Endothelial cell of umbilical vein (primary cell): ENCODE measurements at regions not wholly inside any gene's neighbourhood (a gene's known extent, or its start where the extent isn't known, plus 50 kb on each side); places are given as distances from the start of the nearest gene placed in this dataset.

Experiments
- BruUV-seq: library from RNA; stranded (reverse); fragments of 400-500 nt; replicated peaks from 2 replicates; lab custom pipeline; 2021; lab: Mats Ljungman, UMichigan
- CTCF ChIA-PET: fragments of 300-600, 350-600 bp; sonication (Branson Sonifier 250); formaldehyde crosslinking; loops from one replicate; lab custom pipeline; 2021; ENCODE audit warnings: antibody characterized with exemption, inconsistent platforms; lab: Charles Lee
- POLR2A ChIA-PET: fragments of 300-600, 350-600 bp; sonication (Branson Sonifier 250); formaldehyde crosslinking; loops from one replicate; lab custom pipeline; 2021; ENCODE audit warnings: antibody characterized with exemption, inconsistent platforms; lab: Charles Lee
- DNase-seq: peaks from one replicate; pipeline ENCODE4 v3.0.0-alpha.2; 2011; ENCODE audit warnings: low read depth, low spot score
- FAIRE-seq: peaks from 2 replicates; lab custom pipeline; 2011; peaks lifted over from hg19 to GRCh38; lab: Jason Lieb, UNC
- H2AFZ ChIP-seq: 2 replicates; pipeline ENCODE4 v1.6.0; 2012; ENCODE audit warnings: low read depth, low read length, control low read depth, inconsistent platforms
- H3K27ac ChIP-seq: 2 replicates; pipeline ENCODE4 v1.5.1; 2011; ENCODE audit warnings: low read depth, mild to moderate bottlenecking, control low read depth, low read length, moderate library complexity; ENCODE audit not compliant: insufficient read depth
- H3K27me3 ChIP-seq, 2 experiments: 2 replicates each; pipeline versions ENCODE4 v1.6.0 to v1.6.1; 2011; ENCODE audit warnings: low read length in 2 of 2, mixed read lengths in 1 of 2; ENCODE audit not compliant: control insufficient read depth in 2 of 2, insufficient read depth in 2 of 2
- H3K36me3 ChIP-seq, 2 experiments: 2 replicates in 1 of 2; 3 replicates in 1 of 2; pipeline ENCODE4 v1.5.1; 2011; ENCODE audit warnings: low read length in 2 of 2, mild to moderate bottlenecking in 1 of 2, moderate library complexity in 1 of 2; ENCODE audit not compliant: control insufficient read depth in 2 of 2, insufficient read depth in 2 of 2; ENCODE audit errors: extremely low read depth in 1 of 2
- H3K4me1 ChIP-seq: 3 replicates; pipeline ENCODE4 v1.5.1; 2011; ENCODE audit warnings: mild to moderate bottlenecking, low read length; ENCODE audit not compliant: control insufficient read depth, insufficient read depth; ENCODE audit errors: extremely low read depth
- H3K4me2 ChIP-seq: 2 replicates; pipeline ENCODE4 v1.6.1; 2011; ENCODE audit warnings: low read length, control low read depth, mixed read lengths; ENCODE audit not compliant: insufficient read depth
- H3K4me3 ChIP-seq, 3 experiments: fragments of 200-600 bp in 1 of 3; sonication (generic), shearing (Covaris generic) in 1 of 3; replicated peaks in 1 of 3; 2 replicates each; pipeline ENCODE4 v1.5.1; 2011 to 2016; ENCODE audit warnings: control low read depth in 3 of 3, low read length in 3 of 3, mild to moderate bottlenecking in 2 of 3, inconsistent platforms in 1 of 3, low read depth in 1 of 3, moderate library complexity in 1 of 3; ENCODE audit not compliant: insufficient read depth in 1 of 3
- H3K79me2 ChIP-seq: 2 replicates; pipeline ENCODE4 v1.6.0; 2012; ENCODE audit warnings: low read length, inconsistent platforms; ENCODE audit not compliant: control insufficient read depth, insufficient read depth
- H3K9ac ChIP-seq: replicated peaks from 2 replicates; pipeline ENCODE3; 2011; ENCODE audit warnings: low read length, control low read depth; ENCODE audit not compliant: insufficient read depth; ENCODE audit errors: extremely low read depth
- H3K9me1 ChIP-seq: replicated peaks from 3 replicates; pipeline ENCODE4 v1.6.0; 2011; ENCODE audit warnings: mild to moderate bottlenecking, low read length; ENCODE audit not compliant: control insufficient read depth, insufficient read depth; ENCODE audit errors: extremely low read depth
- H3K9me3 ChIP-seq: replicated peaks from 2 replicates; pipeline ENCODE4 v1.5.1; 2012; ENCODE audit warnings: low read length, inconsistent platforms; ENCODE audit not compliant: control insufficient read depth, insufficient read depth
- H4K20me1 ChIP-seq: replicated peaks from 2 replicates; pipeline ENCODE3; 2011; ENCODE audit warnings: mild to moderate bottlenecking, low read length; ENCODE audit not compliant: control insufficient read depth, insufficient read depth; ENCODE audit errors: extremely low read depth
- CTCF ChIP-seq, 2 donors: IDR thresholded peaks; 1 replicate in 1 of 2; 2 replicates in 1 of 2; pipeline ENCODE4 v1.5.1; 2011; ENCODE audit warnings: low read length in 2 of 2, mild to moderate bottlenecking in 2 of 2, moderate library complexity in 2 of 2, control low read depth in 1 of 2, inconsistent platforms in 1 of 2, low read depth in 1 of 2; ENCODE audit not compliant: insufficient read depth in 1 of 2; ENCODE audit errors: extremely low read depth in 1 of 2
- FOS ChIP-seq: IDR thresholded peaks from 2 replicates; pipeline ENCODE4 v1.6.1; 2011; ENCODE audit warnings: mild to moderate bottlenecking, low read length, moderate library complexity, borderline replicate concordance; ENCODE audit not compliant: insufficient read depth
- GATA2 ChIP-seq: IDR thresholded peaks from 2 replicates; pipeline ENCODE4 v1.7.0; 2011; ENCODE audit warnings: low read depth, mild to moderate bottlenecking, moderate library complexity, mixed read lengths, low read length; ENCODE audit not compliant: insufficient read length, insufficient read depth
- JUN ChIP-seq: IDR thresholded peaks from 2 replicates; pipeline ENCODE4 v1.6.1; 2011; ENCODE audit warnings: borderline replicate concordance, low read depth; ENCODE audit not compliant: insufficient read length, insufficient read depth
- MAX ChIP-seq: IDR thresholded peaks from 2 replicates; pipeline ENCODE4 v1.6.1; 2011; ENCODE audit not compliant: insufficient read depth, insufficient read length
- MYC ChIP-seq: IDR thresholded peaks from one replicate; pipeline ENCODE4 v1.6.1; 2011; ENCODE audit warnings: mild to moderate bottlenecking, low read depth, low read length
- POLR2A ChIP-seq: IDR thresholded peaks from 2 replicates; pipeline ENCODE4 v1.6.1; 2012; ENCODE audit warnings: low read depth, mild to moderate bottlenecking, control low read depth, low read length
- POLR2AphosphoS5 ChIP-seq: IDR thresholded peaks from 2 replicates; pipeline ENCODE4 v1.6.1; 2012; ENCODE audit warnings: low read depth, mild to moderate bottlenecking, control low read depth, low read length, moderate library complexity; ENCODE audit not compliant: insufficient read depth
- dilution Hi-C: fragments of 300-500 bp; cut with MboI; formaldehyde crosslinking; loops from one replicate; pipeline ENCODE4 v1.15.0; 2019; ENCODE audit warnings: low sequenced_read_pairs; ENCODE audit not compliant: extremely low pct_ligation_motif_present
- intact Hi-C: fragments of 100-400 bp; cut with micrococcal nuclease; formaldehyde crosslinking; loops from one replicate; pipeline ENCODE4 v1.10.0; 2022

DNA sequence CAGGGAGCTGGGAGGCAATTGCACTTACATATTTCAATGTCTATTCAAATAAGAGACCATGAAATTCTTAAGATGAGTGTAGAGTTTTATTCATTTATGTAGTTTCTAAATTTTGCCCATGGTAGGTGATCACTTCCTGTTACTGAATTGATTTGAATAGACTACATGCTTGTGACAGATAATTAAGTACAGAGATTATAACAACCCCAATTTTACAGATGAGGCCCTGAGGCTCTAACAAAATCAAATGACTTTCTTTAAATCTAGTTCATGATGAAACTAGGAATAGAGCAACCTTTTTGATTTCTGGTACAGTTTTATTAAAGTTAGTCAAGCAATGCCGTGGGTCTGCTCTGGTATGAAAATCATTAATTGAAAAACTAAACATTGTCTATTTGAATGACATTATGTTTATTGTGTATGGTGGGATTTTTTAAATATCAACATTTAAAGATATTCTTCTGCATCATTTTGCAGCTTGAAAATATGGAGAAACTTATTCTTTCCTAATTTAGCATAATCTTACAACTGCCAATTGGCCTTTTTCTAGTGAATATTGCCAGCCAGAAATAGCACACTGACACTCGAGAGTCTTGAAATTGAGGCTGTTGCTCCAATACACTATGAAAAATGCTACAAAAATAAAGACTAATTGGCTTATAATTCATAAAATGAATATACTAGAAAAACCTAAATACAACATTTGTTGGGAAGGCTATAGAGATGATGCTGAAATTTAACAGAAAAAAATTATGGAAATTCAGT, 308.9 kb downstream of the SLC6A15 start:
- Histone ChIP-seq H3K79me2 (no peaks in the 10 kb centered on the region), H3K9ac (no peak overlapping the region), H2AFZ (no peak overlapping the region), H3K4me2 (no peak overlapping the region), H3K27me3 (no peaks in the 10 kb centered on the region), H3K9me3 (no peaks in the 10 kb centered on the region), H3K36me3 (no peaks in the 10 kb centered on the region), H3K4me1 (no peaks in the 10 kb centered on the region), H3K27ac (no peak overlapping the region), H4K20me1 (no peaks in the 10 kb centered on the region), H3K9me1 (no peaks in the 10 kb centered on the region), H3K4me3 (no peak overlapping the region)
- FAIRE-seq (no peak), DNase-seq (no peak)
- BruUV-seq, result no TSS peak
- intact Hi-C loops, result no loop called here
- TF ChIP-seq CTCF (IDR thresholded peaks at IDR 0.05; ENCODE audit: extremely low read depth in 1 of 2, insufficient read depth in 1 of 2, low read depth in 1 of 2, low read length in 2 of 2), result no peak
- dilution Hi-C loops, result no loop called here
- CTCF ChIA-PET, result interaction anchor here (1.1 kb wide), 1 partner anchor 17 kb away, joined by 4 read pairs; no protein-coding TSS in a partner anchor
- POLR2A ChIA-PET, result no interaction called here

- Histone ChIP-seq H3K79me2 (no peaks in the 10 kb centered on the region), H3K27me3 (no peaks in the 10 kb centered on the region), H3K9me1 (no peaks in the 10 kb centered on the region), H3K27ac (no peak overlapping the region), H3K4me2 (no peak overlapping the region), H3K9me3 (no peaks in the 10 kb centered on the region), H3K9ac (no peak overlapping the region), H3K4me3 (no peak overlapping the region), H3K36me3 (no peaks in the 10 kb centered on the region), H4K20me1 (no peaks in the 10 kb centered on the region), H2AFZ (no peak overlapping the region), H3K4me1 (no peaks in the 10 kb centered on the region)
- intact Hi-C loops (no loop called here), dilution Hi-C loops (no loop called here)
- no peak for DNase-seq
- no peak for TF ChIP-seq GATA2
- no peak for TF ChIP-seq POLR2AphosphoS5
- TF ChIP-seq MYC, result no peak
- no peak for TF ChIP-seq POLR2A
- TF ChIP-seq JUN, result no peak
- no peak for TF ChIP-seq FOS
- no peak for TF ChIP-seq MAX
- no peak for TF ChIP-seq CTCF (IDR thresholded peaks at IDR 0.05; ENCODE audit: extremely low read depth in 1 of 2, insufficient read depth in 1 of 2, low read depth in 1 of 2, low read length in 2 of 2)
- ChIA-PET CTCF (interaction anchor here (1.0 kb wide), 1 partner anchor 21 kb away, joined by 3 read pairs; no protein-coding TSS in a partner anchor), POLR2A (no interaction called here)
- no TSS peak for BruUV-seq
- FAIRE-seq, result no peak
Measured at GRCh38 chr12:84601483-84601882, 311.1 kb downstream of the SLC6A15 start.
